DND-41 (cell line): ENCODE measurements at regions not wholly inside any gene's neighbourhood (a gene's known extent, or its start where the extent isn't known, plus 50 kb on each side); places are given as distances from the start of the nearest gene placed in this dataset.

Source experiments
- EZH2 ChIP-seq: IDR thresholded peaks from 3 replicates; pipeline ENCODE4 v1.6.1; 2012; ENCODE audit warnings: borderline replicate concordance, low read depth, mild to moderate bottlenecking, moderate library complexity, low read length, inconsistent platforms; ENCODE audit not compliant: severe bottlenecking
- TF ChIP-seq, protein P1 (sequence below): IDR thresholded peaks from 2 replicates; pipeline ENCODE4 v1.5.1; 2012; ENCODE audit warnings: borderline replicate concordance, low read length, moderate library complexity, mild to moderate bottlenecking; ENCODE audit not compliant: poor library complexity, severe bottlenecking; ENCODE audit errors: extremely low read depth

DNA sequence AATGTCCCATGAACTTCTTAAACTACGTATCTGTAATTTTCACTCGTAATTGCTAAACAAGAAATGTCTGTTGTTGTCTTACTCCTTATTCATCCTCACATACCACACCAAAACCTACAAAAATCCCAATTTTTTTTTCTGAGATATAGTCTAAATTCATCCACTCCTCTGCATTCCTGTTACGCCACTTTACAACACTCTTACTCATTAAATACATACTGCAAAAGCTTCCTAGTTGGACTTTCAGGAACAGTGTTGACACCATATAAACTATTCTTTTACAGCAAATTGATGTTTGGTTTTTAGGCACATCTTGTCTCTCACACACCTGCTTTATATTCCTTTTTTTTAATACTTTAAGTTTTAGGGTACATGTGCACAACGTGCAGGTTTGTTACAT lies 934.9 kb upstream of the CADM2 start:
- TF ChIP-seq, protein P1, sequence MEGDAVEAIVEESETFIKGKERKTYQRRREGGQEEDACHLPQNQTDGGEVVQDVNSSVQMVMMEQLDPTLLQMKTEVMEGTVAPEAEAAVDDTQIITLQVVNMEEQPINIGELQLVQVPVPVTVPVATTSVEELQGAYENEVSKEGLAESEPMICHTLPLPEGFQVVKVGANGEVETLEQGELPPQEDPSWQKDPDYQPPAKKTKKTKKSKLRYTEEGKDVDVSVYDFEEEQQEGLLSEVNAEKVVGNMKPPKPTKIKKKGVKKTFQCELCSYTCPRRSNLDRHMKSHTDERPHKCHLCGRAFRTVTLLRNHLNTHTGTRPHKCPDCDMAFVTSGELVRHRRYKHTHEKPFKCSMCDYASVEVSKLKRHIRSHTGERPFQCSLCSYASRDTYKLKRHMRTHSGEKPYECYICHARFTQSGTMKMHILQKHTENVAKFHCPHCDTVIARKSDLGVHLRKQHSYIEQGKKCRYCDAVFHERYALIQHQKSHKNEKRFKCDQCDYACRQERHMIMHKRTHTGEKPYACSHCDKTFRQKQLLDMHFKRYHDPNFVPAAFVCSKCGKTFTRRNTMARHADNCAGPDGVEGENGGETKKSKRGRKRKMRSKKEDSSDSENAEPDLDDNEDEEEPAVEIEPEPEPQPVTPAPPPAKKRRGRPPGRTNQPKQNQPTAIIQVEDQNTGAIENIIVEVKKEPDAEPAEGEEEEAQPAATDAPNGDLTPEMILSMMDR = no peak
- TF ChIP-seq EZH2 = no peak
